ENCODE measurements at regions not wholly inside any gene's neighbourhood (a gene's known extent, or its start where the extent isn't known, plus 50 kb on each side); places are given as distances from the start of the nearest gene placed in this dataset.

DNA sequence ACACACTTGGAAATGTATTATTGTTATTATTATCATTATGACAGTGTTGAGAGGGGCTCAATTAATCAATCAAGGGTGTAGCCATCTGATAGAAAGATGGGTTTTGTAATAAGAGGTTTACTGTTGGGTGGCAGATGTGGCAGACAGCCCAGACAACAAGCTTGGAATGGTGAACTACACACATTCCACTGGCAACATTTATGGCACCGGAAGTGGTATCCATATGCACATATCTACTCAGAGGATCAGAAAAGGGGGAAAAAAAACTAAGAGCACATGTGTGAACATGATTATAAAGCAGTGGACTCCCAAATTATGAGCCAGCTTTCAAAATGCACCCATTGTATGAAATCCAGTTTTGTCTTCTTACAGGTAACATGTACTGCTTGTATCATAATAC lies 125.9 kb upstream of the ARX start:
- DNase-seq (ENCODE audit: low read depth) = no peak
- no peak overlapping the region for H3K4me3 ChIP-seq (ENCODE audit: low read depth, low read length)
- TF ChIP-seq, protein P1, sequence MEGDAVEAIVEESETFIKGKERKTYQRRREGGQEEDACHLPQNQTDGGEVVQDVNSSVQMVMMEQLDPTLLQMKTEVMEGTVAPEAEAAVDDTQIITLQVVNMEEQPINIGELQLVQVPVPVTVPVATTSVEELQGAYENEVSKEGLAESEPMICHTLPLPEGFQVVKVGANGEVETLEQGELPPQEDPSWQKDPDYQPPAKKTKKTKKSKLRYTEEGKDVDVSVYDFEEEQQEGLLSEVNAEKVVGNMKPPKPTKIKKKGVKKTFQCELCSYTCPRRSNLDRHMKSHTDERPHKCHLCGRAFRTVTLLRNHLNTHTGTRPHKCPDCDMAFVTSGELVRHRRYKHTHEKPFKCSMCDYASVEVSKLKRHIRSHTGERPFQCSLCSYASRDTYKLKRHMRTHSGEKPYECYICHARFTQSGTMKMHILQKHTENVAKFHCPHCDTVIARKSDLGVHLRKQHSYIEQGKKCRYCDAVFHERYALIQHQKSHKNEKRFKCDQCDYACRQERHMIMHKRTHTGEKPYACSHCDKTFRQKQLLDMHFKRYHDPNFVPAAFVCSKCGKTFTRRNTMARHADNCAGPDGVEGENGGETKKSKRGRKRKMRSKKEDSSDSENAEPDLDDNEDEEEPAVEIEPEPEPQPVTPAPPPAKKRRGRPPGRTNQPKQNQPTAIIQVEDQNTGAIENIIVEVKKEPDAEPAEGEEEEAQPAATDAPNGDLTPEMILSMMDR (IDR thresholded peaks at IDR 0.05; ENCODE audit: insufficient read depth, low read depth, low read length) = no peak

GRCh38 chrX:25131055-25131454 lies 115.3 kb upstream of the ARX start:
- DNase-seq (ENCODE audit: low read depth) = no peak
- TF ChIP-seq, protein P1 (IDR thresholded peaks at IDR 0.05; ENCODE audit: insufficient read depth, low read depth, low read length) = no peak
- no peak overlapping the region for H3K4me3 ChIP-seq (ENCODE audit: low read depth, low read length)

DNA sequence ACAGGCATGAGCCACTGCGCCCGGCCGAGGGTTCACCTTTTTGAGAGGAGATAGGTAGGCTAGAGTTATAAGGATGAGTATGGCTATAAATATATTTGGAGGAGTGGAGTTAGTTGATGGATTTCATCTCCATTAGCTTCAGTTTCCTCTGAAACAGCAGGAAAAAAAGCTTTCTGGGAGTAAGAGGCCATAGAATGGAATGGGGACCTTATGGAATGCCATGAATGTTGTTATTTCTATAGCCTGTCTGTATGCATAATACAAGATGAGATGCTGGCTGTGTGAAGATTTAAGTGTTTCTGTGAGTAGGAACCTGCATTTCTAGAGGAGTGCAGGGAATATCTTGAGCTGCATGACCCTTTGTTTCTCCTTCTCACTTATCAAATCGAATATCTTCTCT lies 114.9 kb upstream of the ARX start:
- no peak overlapping the region for H3K4me3 ChIP-seq (ENCODE audit: low read depth, low read length)
- DNase-seq (ENCODE audit: low read depth) = no peak
- TF ChIP-seq, protein P1 (IDR thresholded peaks at IDR 0.05; ENCODE audit: insufficient read depth, low read depth, low read length) = no peak

DNA sequence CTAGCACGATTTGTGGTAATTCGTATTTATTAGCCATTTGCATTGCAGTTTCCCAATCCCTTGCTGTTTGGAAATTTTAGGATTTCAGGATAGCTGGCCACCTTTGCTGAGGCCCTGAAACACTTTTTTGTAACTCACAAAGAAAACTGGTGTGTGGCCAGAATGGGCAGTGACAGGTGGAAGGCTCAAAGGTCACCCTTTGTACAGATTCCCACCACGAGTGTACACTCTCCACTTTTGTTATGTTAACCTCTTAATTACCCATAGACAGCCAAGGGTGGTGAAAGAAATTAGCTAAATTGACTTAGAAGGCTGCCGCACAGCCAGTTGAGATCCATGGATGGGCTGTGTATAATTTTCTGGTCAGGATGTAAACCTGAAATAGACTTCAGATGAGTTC lies 109.7 kb upstream of the ARX start:
- TF ChIP-seq, protein P1 (IDR thresholded peaks at IDR 0.05; ENCODE audit: insufficient read depth, low read depth, low read length) = no peak
- H3K4me3 ChIP-seq (ENCODE audit: low read depth, low read length) = no peak overlapping the region
- no peak for DNase-seq (ENCODE audit: low read depth)

DNA sequence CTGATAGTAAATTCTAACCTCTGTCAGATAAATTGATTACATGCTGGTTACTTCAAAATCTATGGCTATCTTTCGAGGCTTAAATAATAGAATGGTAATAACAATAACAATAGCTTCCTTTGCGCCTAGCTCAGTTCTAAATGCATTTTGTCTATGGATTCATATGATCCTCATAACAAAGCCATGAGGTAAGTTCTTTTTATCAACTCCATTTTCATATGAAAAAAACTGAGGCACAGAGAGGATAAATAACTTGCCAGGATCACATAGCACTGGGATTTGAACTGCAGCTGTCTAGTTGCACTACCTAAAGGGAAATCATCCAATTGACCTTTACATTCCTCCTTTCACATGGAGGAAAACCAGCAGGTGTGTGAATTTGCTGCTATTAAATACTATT lies 108.6 kb upstream of the ARX start:
- H3K4me3 ChIP-seq (ENCODE audit: low read depth, low read length) = no peak overlapping the region
- DNase-seq (ENCODE audit: low read depth) = no peak
- TF ChIP-seq, protein P1 (IDR thresholded peaks at IDR 0.05; ENCODE audit: insufficient read depth, low read depth, low read length) = no peak

- TF ChIP-seq, protein P1 (IDR thresholded peaks at IDR 0.05; ENCODE audit: insufficient read depth, low read depth, low read length) = no peak
- H3K4me3 ChIP-seq (ENCODE audit: low read depth, low read length) = no peak overlapping the region
- DNase-seq (ENCODE audit: low read depth) = no peak
These were observed 96.4 kb upstream of the ARX start for GRCh38 chrX:25112156-25112555.

DNA sequence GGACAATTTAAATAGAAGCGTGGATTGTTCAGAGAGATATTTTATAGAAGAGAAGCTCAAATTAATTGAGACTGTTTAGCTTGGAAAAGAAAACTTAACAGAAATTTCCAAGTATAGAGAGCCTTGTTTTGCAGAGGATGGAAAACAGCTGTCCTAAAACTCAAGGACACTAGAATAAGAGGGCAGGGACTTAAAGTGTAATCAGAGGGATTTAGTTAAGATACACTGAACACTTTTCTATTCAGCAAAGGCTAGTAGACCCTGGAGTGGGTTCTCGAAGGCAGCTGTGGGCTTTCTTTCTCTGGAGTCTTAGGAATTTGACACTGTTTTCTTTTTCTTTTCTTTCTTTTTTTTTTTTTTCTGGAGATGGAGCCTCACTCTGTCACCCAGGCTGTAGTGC lies 92.7 kb upstream of the ARX start:
- TF ChIP-seq, protein P1 (IDR thresholded peaks at IDR 0.05; ENCODE audit: insufficient read depth, low read depth, low read length) = no peak
- DNase-seq (ENCODE audit: low read depth) = no peak
- H3K4me3 ChIP-seq (ENCODE audit: low read depth, low read length) = no peak overlapping the region
